ENCODE measurements at regions not wholly inside any gene's neighbourhood (a gene's known extent, or its start where the extent isn't known, plus 50 kb on each side); places are given as distances from the start of the nearest gene placed in this dataset.

DNA sequence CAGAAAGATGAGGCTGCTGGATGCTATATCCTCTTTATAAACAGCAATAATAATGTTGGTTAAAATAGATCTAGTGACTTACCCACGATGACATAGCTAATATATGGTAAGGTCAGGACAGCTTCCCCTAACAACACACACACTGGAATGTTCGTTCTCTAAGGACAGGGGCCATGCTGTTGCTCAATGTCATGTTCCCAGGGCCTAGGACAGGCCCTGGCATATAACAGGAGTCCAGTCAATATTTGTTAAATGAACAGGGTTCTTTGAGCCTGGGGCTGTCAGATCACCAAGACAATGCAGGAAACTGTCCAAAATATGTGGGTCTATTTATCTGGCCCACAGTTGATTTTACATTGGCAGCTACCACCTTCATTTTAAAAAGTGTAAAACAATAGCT lies 207.1 kb upstream of the MEX3C start:
- TF ChIP-seq, protein P1, sequence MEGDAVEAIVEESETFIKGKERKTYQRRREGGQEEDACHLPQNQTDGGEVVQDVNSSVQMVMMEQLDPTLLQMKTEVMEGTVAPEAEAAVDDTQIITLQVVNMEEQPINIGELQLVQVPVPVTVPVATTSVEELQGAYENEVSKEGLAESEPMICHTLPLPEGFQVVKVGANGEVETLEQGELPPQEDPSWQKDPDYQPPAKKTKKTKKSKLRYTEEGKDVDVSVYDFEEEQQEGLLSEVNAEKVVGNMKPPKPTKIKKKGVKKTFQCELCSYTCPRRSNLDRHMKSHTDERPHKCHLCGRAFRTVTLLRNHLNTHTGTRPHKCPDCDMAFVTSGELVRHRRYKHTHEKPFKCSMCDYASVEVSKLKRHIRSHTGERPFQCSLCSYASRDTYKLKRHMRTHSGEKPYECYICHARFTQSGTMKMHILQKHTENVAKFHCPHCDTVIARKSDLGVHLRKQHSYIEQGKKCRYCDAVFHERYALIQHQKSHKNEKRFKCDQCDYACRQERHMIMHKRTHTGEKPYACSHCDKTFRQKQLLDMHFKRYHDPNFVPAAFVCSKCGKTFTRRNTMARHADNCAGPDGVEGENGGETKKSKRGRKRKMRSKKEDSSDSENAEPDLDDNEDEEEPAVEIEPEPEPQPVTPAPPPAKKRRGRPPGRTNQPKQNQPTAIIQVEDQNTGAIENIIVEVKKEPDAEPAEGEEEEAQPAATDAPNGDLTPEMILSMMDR (IDR thresholded peaks at IDR 0.05), result no peak
- no peak for TF ChIP-seq EP300 (IDR thresholded peaks at IDR 0.05)
- TF ChIP-seq POLR2A (IDR thresholded peaks at IDR 0.05; ENCODE audit: low read depth), result no peak

Measured in esophagus muscularis mucosa (tissue), 4 donors.